LNCAP (cell line): ENCODE measurements at regions not wholly inside any gene's neighbourhood (a gene's known extent, or its start where the extent isn't known, plus 50 kb on each side); places are given as distances from the start of the nearest gene placed in this dataset.

Experiments
- CTCF ChIP-seq: fragments of 450-650 bp; IDR thresholded peaks from 2 replicates; pipeline ENCODE4 v1.5.1; 2017; ENCODE audit warnings: mild to moderate bottlenecking

GRCh38 chr2:147684903-147685302, 159.9 kb upstream of the ACVR2A start:
- no peak for TF ChIP-seq CTCF

GRCh38 chr2:147683380-147683779, 161.4 kb upstream of the ACVR2A start:
- TF ChIP-seq CTCF: no peak

- no peak for TF ChIP-seq CTCF
These were observed 163.7 kb upstream of the ACVR2A start for GRCh38 chr2:147681093-147681492.

GRCh38 chr2:147679955-147680531, 164.8 kb upstream of the ACVR2A start:
- no peak for TF ChIP-seq CTCF

- TF ChIP-seq CTCF: no peak
These were observed 165.5 kb upstream of the ACVR2A start for GRCh38 chr2:147679191-147679954.

- no peak for TF ChIP-seq CTCF
These were observed 179.7 kb upstream of the ACVR2A start for GRCh38 chr2:147665105-147665504.

GRCh38 chr2:147663962-147664361, 180.9 kb upstream of the ACVR2A start:
- TF ChIP-seq CTCF: no peak
